Sigmoid colon (tissue), 4 donors: ENCODE measurements at regions not wholly inside any gene's neighbourhood (a gene's known extent, or its start where the extent isn't known, plus 50 kb on each side); places are given as distances from the start of the nearest gene placed in this dataset.

ENCODE experiments used
- CTCF ChIP-seq, 4 experiments: fragments of 450-650 bp in 3 of 4; fragments of 200-600 bp in 1 of 4; IDR thresholded peaks; one replicate each; pipeline ENCODE4 v1.5.1; 2016 to 2019; ENCODE audit warnings: antibody characterized with exemption in 4 of 4, mild to moderate bottlenecking in 3 of 4, moderate library complexity in 2 of 4
- EP300 ChIP-seq, 4 donors: sonication (generic); formaldehyde crosslinking; IDR thresholded peaks; one replicate each; pipeline ENCODE4 v1.6.1; 2017; ENCODE audit warnings: antibody characterized with exemption in 4 of 4
- POLR2A ChIP-seq, 2 donors: fragments of 450-650 bp; IDR thresholded peaks; one replicate each; pipeline ENCODE4 v1.6.1; 2016; ENCODE audit warnings: antibody characterized with exemption in 2 of 2, mild to moderate bottlenecking in 2 of 2, moderate library complexity in 2 of 2
- POLR2AphosphoS5 ChIP-seq, 4 donors: sonication (generic); formaldehyde crosslinking; IDR thresholded peaks; one replicate each; pipeline ENCODE4 v1.6.1; 2017; ENCODE audit warnings: antibody characterized with exemption in 4 of 4

GRCh38 chr2:13227578-13227977 lies 510.8 kb downstream of the TRIB2 start:
- TF ChIP-seq CTCF (IDR thresholded peaks at IDR 0.05) (no peak), POLR2A (IDR thresholded peaks at IDR 0.05) (no peak), EP300 (IDR thresholded peaks at IDR 0.05) (no peak), POLR2AphosphoS5 (IDR thresholded peaks at IDR 0.05) (no peak)
